GM18511 (cell line): ENCODE measurements at regions not wholly inside any gene's neighbourhood (a gene's known extent, or its start where the extent isn't known, plus 50 kb on each side); places are given as distances from the start of the nearest gene placed in this dataset.
"Not testable (repeated sequence)": the region's sequence is repeated elsewhere in the genome, so short reads cannot be mapped to it uniquely, and the experiment has no call there.

Experiments
- ATAC-seq: cut with Tn5 transposase; IDR thresholded peaks from one replicate; pipeline ENCODE4 v1.9.1; 2021; ENCODE audit warnings: mild to moderate bottlenecking, moderate library complexity; ENCODE audit not compliant: unreplicated experiment

GRCh38 chr6:15087186-15087589, 158.7 kb upstream of the JARID2 start:
- no peak for ATAC-seq

- no peak for ATAC-seq
Measured at GRCh38 chr6:15088904-15089568, 156.8 kb upstream of the JARID2 start.

GRCh38 chr6:15089569-15090144, 156.2 kb upstream of the JARID2 start:
- ATAC-seq, result no peak

GRCh38 chr6:15090145-15090579, 155.7 kb upstream of the JARID2 start:
- no peak for ATAC-seq

GRCh38 chr6:15090745-15091384, 155.0 kb upstream of the JARID2 start:
- no peak for ATAC-seq

- ATAC-seq, result no peak
Measured at GRCh38 chr6:15096894-15097837, 148.7 kb upstream of the JARID2 start.

- no peak for ATAC-seq
Measured at GRCh38 chr6:15101130-15101529, 144.7 kb upstream of the JARID2 start.

GRCh38 chr6:15102241-15102640, 143.6 kb upstream of the JARID2 start:
- ATAC-seq, result no peak

- ATAC-seq, result no peak
Measured at GRCh38 chr6:15106958-15107643, 138.8 kb upstream of the JARID2 start.

- ATAC-seq, result no peak
Measured at GRCh38 chr6:15107644-15108382, 138.1 kb upstream of the JARID2 start.

GRCh38 chr6:15108383-15108715, 137.5 kb upstream of the JARID2 start:
- no peak for ATAC-seq

- no peak for ATAC-seq
Measured at GRCh38 chr6:15109338-15110090, 136.4 kb upstream of the JARID2 start.

GRCh38 chr6:15110726-15111354, 135.0 kb upstream of the JARID2 start:
- no peak for ATAC-seq

- ATAC-seq, result not testable (repeated sequence)
Measured at GRCh38 chr6:15111576-15111975, 134.3 kb upstream of the JARID2 start.

- no peak for ATAC-seq
Measured at GRCh38 chr6:15113587-15113986, 132.3 kb upstream of the JARID2 start.

- no peak for ATAC-seq
Measured at GRCh38 chr6:15114061-15114460, 131.8 kb upstream of the JARID2 start.

GRCh38 chr6:15116889-15117288, 129.0 kb upstream of the JARID2 start:
- ATAC-seq, result no peak

- ATAC-seq, result no peak
Measured at GRCh38 chr6:15121443-15121842, 124.4 kb upstream of the JARID2 start.

- no peak for ATAC-seq
Measured at GRCh38 chr6:15121977-15122550, 123.8 kb upstream of the JARID2 start.
